ENCODE measurements at regions not wholly inside any gene's neighbourhood (a gene's known extent, or its start where the extent isn't known, plus 50 kb on each side); places are given as distances from the start of the nearest gene placed in this dataset.

DNA sequence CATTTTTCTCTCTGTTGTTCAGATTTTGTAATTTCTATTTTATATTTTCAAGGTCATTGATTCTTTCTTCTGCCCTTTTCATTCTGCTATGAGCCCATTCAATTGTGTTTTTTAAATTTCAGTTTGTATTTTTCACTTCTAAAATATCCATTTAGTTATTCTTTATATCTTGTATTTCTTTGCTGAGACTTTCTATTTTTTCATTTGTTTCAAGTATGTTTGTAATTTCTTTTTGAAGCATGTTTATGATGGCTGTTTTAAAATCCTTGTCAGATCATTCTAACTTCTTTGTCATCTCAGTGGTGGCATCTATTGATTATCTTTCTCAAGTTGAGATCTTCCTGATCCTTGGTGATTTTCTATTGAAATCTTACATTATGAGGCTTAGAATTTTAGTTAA lies 157.2 kb upstream of the USP9X start:
- no peaks in the 10 kb centered on the region for H3K36me3 ChIP-seq
- TF ChIP-seq, protein P1, sequence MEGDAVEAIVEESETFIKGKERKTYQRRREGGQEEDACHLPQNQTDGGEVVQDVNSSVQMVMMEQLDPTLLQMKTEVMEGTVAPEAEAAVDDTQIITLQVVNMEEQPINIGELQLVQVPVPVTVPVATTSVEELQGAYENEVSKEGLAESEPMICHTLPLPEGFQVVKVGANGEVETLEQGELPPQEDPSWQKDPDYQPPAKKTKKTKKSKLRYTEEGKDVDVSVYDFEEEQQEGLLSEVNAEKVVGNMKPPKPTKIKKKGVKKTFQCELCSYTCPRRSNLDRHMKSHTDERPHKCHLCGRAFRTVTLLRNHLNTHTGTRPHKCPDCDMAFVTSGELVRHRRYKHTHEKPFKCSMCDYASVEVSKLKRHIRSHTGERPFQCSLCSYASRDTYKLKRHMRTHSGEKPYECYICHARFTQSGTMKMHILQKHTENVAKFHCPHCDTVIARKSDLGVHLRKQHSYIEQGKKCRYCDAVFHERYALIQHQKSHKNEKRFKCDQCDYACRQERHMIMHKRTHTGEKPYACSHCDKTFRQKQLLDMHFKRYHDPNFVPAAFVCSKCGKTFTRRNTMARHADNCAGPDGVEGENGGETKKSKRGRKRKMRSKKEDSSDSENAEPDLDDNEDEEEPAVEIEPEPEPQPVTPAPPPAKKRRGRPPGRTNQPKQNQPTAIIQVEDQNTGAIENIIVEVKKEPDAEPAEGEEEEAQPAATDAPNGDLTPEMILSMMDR (IDR thresholded peaks at IDR 0.05): no peak
- H3K27me3 ChIP-seq: no peaks in the 10 kb centered on the region
- H3K4me1 ChIP-seq: no peaks in the 10 kb centered on the region
- ATAC-seq (no peak), DNase-seq (no peak)
- H3K4me3 ChIP-seq: no peak overlapping the region
- H3K9me3 ChIP-seq: no peaks in the 10 kb centered on the region
- intact Hi-C loops (cut with DNase I): no loop called here
- no peak overlapping the region for H3K27ac ChIP-seq

DNA sequence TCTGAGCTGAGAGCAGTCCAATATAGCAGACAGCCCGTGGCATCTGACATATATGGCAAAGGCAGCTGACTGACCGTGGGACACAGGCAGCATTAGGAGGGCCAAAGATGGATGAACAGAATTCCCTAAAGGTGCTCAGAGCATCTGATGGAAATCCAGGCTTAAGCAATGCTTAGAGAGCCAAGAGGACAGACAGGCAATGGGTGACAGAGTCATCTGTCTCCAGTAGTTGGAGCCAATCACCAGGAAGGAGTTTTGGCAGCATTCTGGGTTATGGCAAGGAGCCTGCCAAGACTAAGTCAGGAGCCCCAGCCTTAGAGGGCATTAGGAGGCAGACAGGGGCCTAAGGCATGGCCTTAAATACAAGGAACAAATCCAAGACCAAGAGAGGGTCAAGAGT lies 153.3 kb upstream of the USP9X start:
- no peak overlapping the region for H3K4me3 ChIP-seq
- H3K36me3 ChIP-seq: no peaks in the 10 kb centered on the region
- intact Hi-C loops (cut with DNase I): no loop called here
- no peak for DNase-seq
- no peaks in the 10 kb centered on the region for H3K9me3 ChIP-seq
- H3K4me1 ChIP-seq: peaks cover 0 to 7% of the 10 kb centered on the region in 2 donors
- ATAC-seq: no peak
- peak overlapping the region in 1 of 2 donors; percentile 81 for H3K27ac ChIP-seq
- H3K27me3 ChIP-seq: no peaks in the 10 kb centered on the region
- TF ChIP-seq, protein P1 (IDR thresholded peaks at IDR 0.05): no peak

DNA sequence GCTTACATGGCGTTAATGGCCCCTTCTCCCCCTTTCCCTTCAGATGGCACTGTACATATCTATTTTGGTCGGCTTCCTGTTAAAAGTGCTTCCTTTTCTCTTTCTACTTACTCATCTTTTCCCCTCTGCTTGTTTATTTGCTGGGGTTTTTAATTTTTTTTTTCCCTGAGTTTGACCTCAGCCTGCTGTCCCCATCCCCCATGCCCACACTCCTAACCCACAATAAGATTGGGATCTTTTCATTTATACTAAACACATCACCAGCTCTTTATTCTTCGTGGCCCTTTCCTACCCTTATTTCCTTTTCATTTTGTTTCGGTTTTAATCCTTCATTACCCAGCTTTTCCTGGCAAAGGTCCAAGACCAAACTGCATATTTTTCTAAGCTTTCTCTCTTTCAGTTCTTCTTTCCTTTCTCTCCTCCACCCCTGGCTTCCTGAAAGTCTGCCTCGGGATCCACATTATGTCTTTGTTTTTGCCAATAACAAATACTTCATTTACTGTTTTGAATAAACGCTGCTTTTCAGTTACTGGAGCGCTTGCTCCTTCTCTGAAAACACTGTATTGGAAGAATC lies 152.0 kb upstream of the USP9X start:
- Histone ChIP-seq H3K4me1 (peaks cover 0 to 7% of the 10 kb centered on the region in 2 donors), H3K36me3 (no peaks in the 10 kb centered on the region), H3K27me3 (no peaks in the 10 kb centered on the region), H3K4me3 (no peak overlapping the region), H3K9me3 (no peaks in the 10 kb centered on the region), H3K27ac (peak overlapping the region; percentile 81 to 85)
- ATAC-seq (peak; percentile 37), DNase-seq (peak in 1 of 4 donors; percentile 42)
- intact Hi-C loops (cut with DNase I): no loop called here
- TF ChIP-seq, protein P1 (IDR thresholded peaks at IDR 0.05): no peak

DNA sequence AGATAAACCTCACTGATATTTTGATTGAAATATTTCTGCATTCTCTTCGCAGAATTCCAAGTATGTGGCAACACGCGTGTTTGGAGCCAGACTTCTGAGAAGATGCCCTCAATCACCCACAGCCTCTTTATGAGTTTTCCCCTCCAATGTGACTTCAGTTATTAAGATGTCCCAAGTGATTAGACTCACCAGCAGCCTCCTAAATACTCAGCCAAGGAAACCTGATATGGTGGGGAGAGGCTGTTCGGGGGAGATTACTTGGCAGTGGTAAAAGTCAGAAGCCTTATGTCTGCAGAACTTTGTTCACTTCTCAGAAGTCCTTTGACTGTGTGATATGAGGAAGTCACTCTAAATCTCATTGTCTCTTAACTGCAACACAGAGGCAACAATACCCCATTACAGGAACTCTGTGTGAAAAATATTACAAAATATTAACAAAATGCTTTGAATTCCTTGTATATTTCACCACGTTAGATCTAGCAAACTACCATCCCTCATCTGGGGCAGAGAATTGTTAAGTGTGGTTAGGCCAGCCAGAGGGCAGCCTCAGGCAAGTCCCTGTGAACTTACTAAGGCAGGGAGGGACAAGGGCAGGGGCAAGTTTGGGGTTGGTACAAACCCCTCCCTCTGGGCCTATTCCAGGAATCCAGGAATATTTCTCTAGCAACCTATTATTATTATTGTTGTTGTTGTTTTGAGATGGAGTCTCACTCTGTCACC lies 151.4 kb upstream of the USP9X start:
- H3K4me1 ChIP-seq: peaks cover 0 to 7% of the 10 kb centered on the region in 2 donors
- ATAC-seq (peak; percentile 68), DNase-seq (peak in 2 of 4 donors; percentile 48 to 53)
- TF ChIP-seq, protein P1 (IDR thresholded peaks at IDR 0.05): no peak
- intact Hi-C loops (cut with DNase I): no loop called here
- H3K27me3 ChIP-seq: no peaks in the 10 kb centered on the region
- H3K9me3 ChIP-seq: no peaks in the 10 kb centered on the region
- H3K4me3 ChIP-seq: no peak overlapping the region
- peak overlapping the region; percentile 81 to 85 for H3K27ac ChIP-seq
- H3K36me3 ChIP-seq: no peaks in the 10 kb centered on the region

DNA sequence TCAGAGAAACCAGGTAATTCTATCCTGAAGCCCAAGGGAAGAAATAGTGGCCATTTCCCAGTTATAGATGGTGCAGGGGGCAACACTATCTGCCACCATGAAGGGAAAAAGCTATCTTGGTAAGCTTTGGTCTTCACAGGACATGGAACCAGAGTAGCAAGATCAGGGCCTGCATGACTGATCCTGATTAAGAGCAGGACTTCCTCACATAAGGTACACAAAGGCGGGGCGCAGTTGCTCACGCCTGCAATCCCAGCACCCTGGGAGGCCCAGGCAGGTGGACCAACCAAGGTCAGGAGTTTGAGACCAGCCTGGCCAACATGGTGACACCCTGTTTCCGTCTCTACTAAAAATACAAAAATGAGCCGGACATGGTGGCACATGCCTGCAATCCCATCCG lies 148.4 kb upstream of the USP9X start:
- no peak overlapping the region for H3K27ac ChIP-seq
- TF ChIP-seq, protein P1 (IDR thresholded peaks at IDR 0.05): no peak
- no peak overlapping the region for H3K4me3 ChIP-seq
- peaks cover 0 to 7% of the 10 kb centered on the region in 2 donors for H3K4me1 ChIP-seq
- intact Hi-C loops (cut with DNase I): no loop called here
- H3K9me3 ChIP-seq: no peaks in the 10 kb centered on the region
- H3K27me3 ChIP-seq: no peaks in the 10 kb centered on the region
- no peak for ATAC-seq
- DNase-seq: no peak
- H3K36me3 ChIP-seq: no peaks in the 10 kb centered on the region

Measured in left lung (tissue), 4 donors.